HepG2 (cell line): ENCODE measurements at regions not wholly inside any gene's neighbourhood (a gene's known extent, or its start where the extent isn't known, plus 50 kb on each side); places are given as distances from the start of the nearest gene placed in this dataset.

Source experiments
- ATAC-seq: fragments of 200-7000 bp; cut with Tn5 transposase; 3 replicates; pipeline ENCODE4 v1.9.1; 2020; ENCODE audit warnings: mild to moderate bottlenecking, moderate library complexity
- BruUV-seq: library from RNA; stranded (reverse); fragments of 400-500 nt; replicated peaks from 2 replicates; lab custom pipeline; 2021; lab: Mats Ljungman, UMichigan
- CTCF ChIA-PET: fragments of 300-600 bp; formaldehyde crosslinking; extraction: SDS; loops from one replicate; lab custom pipeline; 2021; ENCODE audit warnings: low total read pairs, inconsistent platforms, low intra/inter-chr PET ratio; lab: Yijun Ruan, JAX
- POLR2A ChIA-PET: fragments of 350-600 bp; sonication (Branson Sonifier 250); formaldehyde crosslinking; loops from one replicate; lab custom pipeline; 2020; ENCODE audit warnings: antibody characterized with exemption, inconsistent platforms; lab: Yijun Ruan, JAX
- DNase-seq: peaks from one replicate; pipeline ENCODE4 v3.0.0-alpha.2; 2015; ENCODE audit warnings: low spot score
- FAIRE-seq: peaks from 3 replicates; lab custom pipeline; 2011; peaks lifted over from hg19 to GRCh38; lab: Jason Lieb, UNC
- H2AFZ ChIP-seq: one replicate; pipeline ENCODE4 v1.6.1; 2011; ENCODE audit warnings: low read length, inconsistent platforms
- H3K27ac ChIP-seq: fragments of 300-600 bp; 3 replicates; pipeline ENCODE4 v1.8.0; 2011; ENCODE audit warnings: mixed run types, mild to moderate bottlenecking, mixed read lengths, low read length, inconsistent platforms; ENCODE audit not compliant: insufficient read depth; ENCODE audit errors: extremely low read length
- H3K27me3 ChIP-seq, 2 experiments: fragments of 200-600 bp in 1 of 2; 2 replicates in 1 of 2; 3 replicates in 1 of 2; pipeline versions ENCODE4 v1.6.0 to v1.8.0; 2011; ENCODE audit warnings: low read length in 2 of 2, mild to moderate bottlenecking in 2 of 2, moderate library complexity in 2 of 2, inconsistent platforms in 1 of 2; ENCODE audit not compliant: insufficient read depth in 2 of 2, control insufficient read depth in 1 of 2
- H3K36me3 ChIP-seq, 2 experiments: fragments of 200-600 bp in 1 of 2; replicated peaks in 1 of 2; 2 replicates in 1 of 2; 3 replicates in 1 of 2; pipeline versions ENCODE4 v1.5.1 to v1.8.0; 2011; ENCODE audit warnings: low read length in 2 of 2, inconsistent platforms in 1 of 2; ENCODE audit not compliant: insufficient read depth in 2 of 2, control insufficient read depth in 1 of 2
- H3K4me1 ChIP-seq: 2 replicates; pipeline ENCODE4 v1.5.1; 2012; ENCODE audit warnings: low read length, inconsistent platforms; ENCODE audit not compliant: insufficient read depth
- H3K4me2 ChIP-seq: 2 replicates; pipeline ENCODE4 v1.6.0; 2011; ENCODE audit warnings: low read depth, low read length, inconsistent platforms
- H3K4me3 ChIP-seq, 3 experiments: fragments of 200-600 bp in 1 of 3; sonication (generic), shearing (Covaris generic) in 1 of 3; replicated peaks in 1 of 3; 2 replicates each; pipeline ENCODE4 v1.5.1; 2011 to 2016; ENCODE audit warnings: low read length in 3 of 3, inconsistent platforms in 2 of 3, low read depth in 2 of 3, mild to moderate bottlenecking in 2 of 3, control low read depth in 1 of 3, mixed read lengths in 1 of 3; ENCODE audit not compliant: insufficient read depth in 1 of 3
- H3K79me2 ChIP-seq: one replicate; pipeline ENCODE4 v1.6.1; 2011; ENCODE audit warnings: low read length, inconsistent platforms; ENCODE audit not compliant: insufficient read depth
- H3K9ac ChIP-seq: 2 replicates; pipeline ENCODE4 v1.6.0; 2011; ENCODE audit warnings: mild to moderate bottlenecking, low read depth, low read length, inconsistent platforms; ENCODE audit not compliant: insufficient read depth
- H3K9me3 ChIP-seq: 2 replicates; pipeline ENCODE4 v1.5.1; 2012; ENCODE audit warnings: mild to moderate bottlenecking, low read length
- H4K20me1 ChIP-seq: 2 replicates; pipeline ENCODE4 v1.6.0; 2011; ENCODE audit warnings: inconsistent platforms, mild to moderate bottlenecking, low read length, moderate library complexity; ENCODE audit not compliant: insufficient read depth
- CAMTA2 ChIP-seq: sonication (generic); formaldehyde crosslinking; IDR thresholded peaks from 2 replicates; pipeline ENCODE4 v1.4.0; 2020; ENCODE audit warnings: mild to moderate bottlenecking, missing genetic modification reagents, borderline replicate concordance
- CC2D1A ChIP-seq: sonication (generic); formaldehyde crosslinking; IDR thresholded peaks from 2 replicates; pipeline ENCODE4 v1.8.1; 2023; ENCODE audit warnings: mild to moderate bottlenecking, missing genetic modification reagents
- FOXA1 ChIP-seq, 2 experiments: fragments of 450-650 bp in 1 of 2; sonication (generic) in 1 of 2; formaldehyde crosslinking in 1 of 2; IDR thresholded peaks; 2 replicates each; pipeline versions ENCODE4 v1.4.0 to v1.6.1; 2016 to 2020; ENCODE audit warnings: missing genetic modification reagents in 1 of 2
- GZF1 ChIP-seq: sonication (generic); formaldehyde crosslinking; IDR thresholded peaks from 2 replicates; pipeline ENCODE4 v1.5.1; 2020; ENCODE audit warnings: mild to moderate bottlenecking, missing genetic modification reagents
- LBX2 ChIP-seq: sonication (generic); formaldehyde crosslinking; IDR thresholded peaks from 2 replicates; pipeline ENCODE4 v1.5.0; 2020; ENCODE audit warnings: missing genetic modification reagents, mild to moderate bottlenecking, borderline replicate concordance
- MYNN ChIP-seq: sonication (generic); formaldehyde crosslinking; IDR thresholded peaks from 2 replicates; pipeline ENCODE4 v1.4.0; 2020; ENCODE audit warnings: mild to moderate bottlenecking, low read depth, missing genetic modification reagents
- PCBP2 ChIP-seq: fragments of 200-400 bp; formaldehyde crosslinking; optimal IDR thresholded peaks from 2 replicates; pipeline ENCODE3; 2018; ENCODE audit warnings: low read length, low read depth; ENCODE audit not compliant: poor library complexity, severe bottlenecking
- SP1 ChIP-seq, 2 experiments: fragments of 450-650 bp in 1 of 2; sonication (generic) in 1 of 2; formaldehyde crosslinking in 1 of 2; IDR thresholded peaks; 2 replicates each; pipeline versions ENCODE4 v1.4.0 to v1.6.1; 2016 to 2020; ENCODE audit warnings: missing genetic modification reagents in 1 of 2
- SP5 ChIP-seq: IDR thresholded peaks from 2 replicates; pipeline ENCODE4 v1.6.1; 2016; ENCODE audit warnings: low read depth, borderline replicate concordance
- SYNCRIP ChIP-seq: fragments of 200-400 bp; formaldehyde crosslinking; IDR thresholded peaks from 2 replicates; pipeline ENCODE4 v1.6.1; 2018; ENCODE audit warnings: mild to moderate bottlenecking, low read depth, low read length; ENCODE audit not compliant: insufficient read depth
- ZBTB26 ChIP-seq: IDR thresholded peaks from 2 replicates; pipeline ENCODE4 v1.6.1; 2016; ENCODE audit warnings: missing compliant biosample characterization, missing genetic modification reagents, borderline replicate concordance
- ZKSCAN5 ChIP-seq: sonication (generic); formaldehyde crosslinking; IDR thresholded peaks from 2 replicates; pipeline ENCODE4 v1.5.1; 2020; ENCODE audit warnings: mild to moderate bottlenecking, missing genetic modification reagents
- ZNF577 ChIP-seq: sonication (generic); formaldehyde crosslinking; IDR thresholded peaks from 2 replicates; pipeline ENCODE4 v1.4.0; 2020; ENCODE audit warnings: mild to moderate bottlenecking, low read depth, missing genetic modification reagents, borderline replicate concordance
- WGBS: methylation state at CpG from one replicate; pipeline ENCODE4 v1.1.6; 2017; ENCODE audit warnings: low lambda C conversion rate; 5-methylcytosine and 5-hydroxymethylcytosine counted together
- in situ Hi-C: cut with HindIII; loops from 2 replicates; pipeline ENCODE4 v1.10.0; 2017; ENCODE audit warnings: low pct_unique_long_range_greater_than_20kb; ENCODE audit not compliant: extremely low pct_ligation_motif_present
- intact Hi-C: fragments of 100-400 bp; cut with micrococcal nuclease; formaldehyde crosslinking; loops from one replicate; pipeline ENCODE4 v1.10.0; 2022; ENCODE audit not compliant: unreplicated experiment
- TF ChIP-seq, protein P1 (sequence below): sonication (generic); formaldehyde crosslinking; IDR thresholded peaks from 2 replicates; pipeline ENCODE4 v1.4.0; 2020; ENCODE audit warnings: mild to moderate bottlenecking, missing genetic modification reagents

- CTCF ChIA-PET: no interaction called here
- H3K9ac ChIP-seq: no peak overlapping the region
- H3K36me3 ChIP-seq: no peaks in the 10 kb centered on the region
- DNase-seq: no peak
- no peaks in the 10 kb centered on the region for H4K20me1 ChIP-seq
- no peak for ATAC-seq
- WGBS: 8% methylated on average over 2 of the region's 2 CpGs
- no peak overlapping the region for H3K4me2 ChIP-seq
- intact Hi-C loops (no loop called here), in situ Hi-C loops (no loop called here)
- POLR2A ChIA-PET: no interaction called here
- no TSS peak for BruUV-seq
- H2AFZ ChIP-seq: no peak overlapping the region
- H3K27me3 ChIP-seq: peaks cover 0 to 17% of the 10 kb centered on the region in 2 experiments; a peak in 2 of 5 replicates
- no peaks in the 10 kb centered on the region for H3K4me1 ChIP-seq
- no peak for FAIRE-seq
- H3K79me2 ChIP-seq: no peaks in the 10 kb centered on the region
- no peak overlapping the region for H3K4me3 ChIP-seq
- H3K27ac ChIP-seq: no peak overlapping the region
- TF ChIP-seq GZF1 (CRISPR knock-in tag) (no peak), ZKSCAN5 (no peak), FOXA1 (IDR thresholded peaks at IDR 0.05) (no peak), FOXA1 (CRISPR knock-in tag; IDR thresholded peaks at IDR 0.05) (no peak), CAMTA2 (no peak), SP1 (IDR thresholded peaks at IDR 0.05) (no peak), SP1 (CRISPR knock-in tag; IDR thresholded peaks at IDR 0.05) (no peak), CC2D1A (CRISPR knock-in tag) (no peak), PCBP2 (no peak), MYNN (CRISPR knock-in tag) (no peak), SYNCRIP (no peak)
- H3K9me3 ChIP-seq: no peaks in the 10 kb centered on the region
Observed at GRCh38 chr18:49691177-49691608, 122.1 kb downstream of the ACAA2 start.

DNA sequence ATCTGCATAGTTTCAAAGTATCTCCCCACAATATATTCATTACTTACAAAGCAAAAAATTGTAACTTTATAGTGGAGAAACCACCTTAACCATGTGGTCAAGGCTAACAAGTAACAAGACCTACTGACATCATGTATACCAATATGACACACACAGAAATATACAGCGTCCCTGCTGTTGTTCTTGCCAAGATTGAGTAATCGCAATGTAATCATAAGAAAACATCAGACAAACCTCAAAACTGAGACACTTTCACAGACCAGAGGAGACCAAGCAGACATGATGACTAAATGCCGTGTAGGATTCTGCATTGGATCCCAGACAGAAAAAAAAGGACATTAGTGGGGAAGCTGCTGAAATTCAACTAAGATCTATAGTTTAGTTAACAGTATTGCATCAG lies 123.0 kb downstream of the ACAA2 start:
- Histone ChIP-seq H3K4me2 (no peak overlapping the region), H2AFZ (no peak overlapping the region), H3K79me2 (no peaks in the 10 kb centered on the region), H3K9me3 (no peaks in the 10 kb centered on the region), H3K27ac (no peak overlapping the region), H3K9ac (no peak overlapping the region), H3K27me3 (peaks cover 0 to 17% of the 10 kb centered on the region in 2 experiments; a peak in 2 of 5 replicates), H3K4me1 (peaks cover 5% of the 10 kb centered on the region; the same call in 1 of the 2 replicates), H4K20me1 (no peaks in the 10 kb centered on the region), H3K36me3 (no peaks in the 10 kb centered on the region), H3K4me3 (no peak overlapping the region)
- no TSS peak for BruUV-seq
- ATAC-seq (no peak), DNase-seq (no peak), FAIRE-seq (no peak)
- intact Hi-C loops: no loop called here
- CTCF ChIA-PET: no interaction called here
- POLR2A ChIA-PET: no interaction called here
- WGBS: 1% methylated on average over 3 of the region's 3 CpGs
- in situ Hi-C loops: no loop called here
- no peak for TF ChIP-seq LBX2 (CRISPR knock-in tag)
- TF ChIP-seq, protein P1, sequence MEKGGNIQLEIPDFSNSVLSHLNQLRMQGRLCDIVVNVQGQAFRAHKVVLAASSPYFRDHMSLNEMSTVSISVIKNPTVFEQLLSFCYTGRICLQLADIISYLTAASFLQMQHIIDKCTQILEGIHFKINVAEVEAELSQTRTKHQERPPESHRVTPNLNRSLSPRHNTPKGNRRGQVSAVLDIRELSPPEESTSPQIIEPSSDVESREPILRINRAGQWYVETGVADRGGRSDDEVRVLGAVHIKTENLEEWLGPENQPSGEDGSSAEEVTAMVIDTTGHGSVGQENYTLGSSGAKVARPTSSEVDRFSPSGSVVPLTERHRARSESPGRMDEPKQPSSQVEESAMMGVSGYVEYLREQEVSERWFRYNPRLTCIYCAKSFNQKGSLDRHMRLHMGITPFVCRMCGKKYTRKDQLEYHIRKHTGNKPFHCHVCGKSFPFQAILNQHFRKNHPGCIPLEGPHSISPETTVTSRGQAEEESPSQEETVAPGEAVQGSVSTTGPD (CRISPR knock-in tag): no peak
- no peak for TF ChIP-seq ZNF577
- TF ChIP-seq SP5 (CRISPR knock-in tag): no peak
- no peak for TF ChIP-seq ZBTB26 (CRISPR knock-in tag)
